Endodermal cell (in vitro differentiated cells): ENCODE measurements at regions not wholly inside any gene's neighbourhood (a gene's known extent, or its start where the extent isn't known, plus 50 kb on each side); places are given as distances from the start of the nearest gene placed in this dataset.

Experiments used
- DNase-seq: peaks from one replicate; pipeline ENCODE4 v3.0.0-alpha.2; 2017
- H3K27ac ChIP-seq: 2 replicates; pipeline ENCODE4 v1.5.1; 2013; ENCODE audit warnings: mild to moderate bottlenecking, low read depth, low read length, moderate library complexity
- H3K27me3 ChIP-seq: 2 replicates; pipeline ENCODE4 v1.6.1; 2013; ENCODE audit warnings: mild to moderate bottlenecking, low read length, moderate library complexity; ENCODE audit not compliant: insufficient read depth, control insufficient read depth, poor library complexity, severe bottlenecking
- H3K36me3 ChIP-seq: 2 replicates; pipeline ENCODE4 v1.7.0; 2013; ENCODE audit warnings: mild to moderate bottlenecking, low read length, moderate library complexity; ENCODE audit not compliant: control insufficient read depth, insufficient read depth
- H3K4me1 ChIP-seq: one replicate; pipeline ENCODE4 v1.7.0; 2013; ENCODE audit warnings: low read length; ENCODE audit not compliant: control insufficient read depth, insufficient read depth
- H3K4me3 ChIP-seq: 2 replicates; pipeline ENCODE4 v1.5.1; 2013; ENCODE audit warnings: mild to moderate bottlenecking, low read length, moderate library complexity
- H3K9ac ChIP-seq: 2 replicates; pipeline ENCODE4 v1.6.1; 2013; ENCODE audit warnings: mild to moderate bottlenecking, low read length, moderate library complexity; ENCODE audit not compliant: poor library complexity, severe bottlenecking; ENCODE audit errors: extremely low read depth
- H3K9me3 ChIP-seq: 2 replicates; pipeline ENCODE4 v1.6.1; 2013; ENCODE audit warnings: mild to moderate bottlenecking, low read length, moderate library complexity; ENCODE audit not compliant: control insufficient read depth
- H3K27ac Mint-ChIP-seq: 2 replicates; pipeline ENCODE4 v1.8.0; 2020; ENCODE audit warnings: mixed read lengths
- H3K27me3 Mint-ChIP-seq: 2 replicates; pipeline ENCODE4 v1.8.0; 2021; ENCODE audit warnings: mild to moderate bottlenecking, mixed read lengths; ENCODE audit not compliant: insufficient read depth
- H3K36me3 Mint-ChIP-seq: 2 replicates; pipeline ENCODE4 v1.8.0; 2020; ENCODE audit warnings: low read depth, mixed read lengths
- H3K4me1 Mint-ChIP-seq: 2 replicates; pipeline ENCODE4 v1.8.0; 2020; ENCODE audit warnings: mixed read lengths
- H3K4me3 Mint-ChIP-seq: 2 replicates; pipeline ENCODE4 v1.8.0; 2020; ENCODE audit warnings: mild to moderate bottlenecking, moderate library complexity, mixed read lengths
- H3K9me3 Mint-ChIP-seq: 2 replicates; pipeline ENCODE4 v1.8.0; 2020; ENCODE audit warnings: mild to moderate bottlenecking, mixed read lengths
- WGBS, 2 experiments: methylation state at CpG; one replicate each; pipeline versions ENCODE4 v1.1.5 to v1.1.7; 2013; ENCODE audit warnings: missing lambda C conversion rate in 2 of 2, mixed read lengths in 1 of 2; ENCODE audit not compliant: insufficient coverage in 1 of 2, insufficient read length in 1 of 2; 5-methylcytosine and 5-hydroxymethylcytosine counted together
- TF ChIP-seq, protein P1 (sequence below): fragments of 200-600 bp; sonication (generic); conservative IDR thresholded peaks from 2 replicates; pipeline ENCODE4 v1.5.0; 2021; ENCODE audit warnings: antibody characterized with exemption, mild to moderate bottlenecking

DNA sequence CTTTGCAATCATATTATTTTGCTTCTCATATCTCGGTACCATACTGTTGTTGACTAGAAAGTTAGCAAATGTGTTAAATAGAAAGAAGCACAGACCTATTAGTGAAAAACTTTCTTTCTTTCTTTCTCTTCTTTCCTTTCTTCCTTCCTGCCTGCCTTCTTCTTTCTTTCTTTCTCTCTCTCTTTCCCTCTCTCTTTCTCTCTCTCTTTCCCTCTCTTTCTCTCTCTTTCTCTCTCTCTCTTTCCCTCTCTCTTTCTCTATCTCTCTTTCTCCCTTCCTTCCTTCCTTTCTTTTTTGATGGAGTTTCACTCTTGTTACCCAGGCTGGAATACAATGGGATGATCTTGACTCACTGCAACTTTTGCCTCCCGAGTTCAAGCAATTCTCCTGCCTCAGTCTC is 1160.6 kb downstream of the GATA3 start:
- H3K4me3 Mint-ChIP-seq = no peak overlapping the region
- H3K27ac ChIP-seq = no peak overlapping the region
- WGBS, 2 experiments = 88 to 100% methylated on average over 1 to 2 of the region's 2 CpGs

DNA sequence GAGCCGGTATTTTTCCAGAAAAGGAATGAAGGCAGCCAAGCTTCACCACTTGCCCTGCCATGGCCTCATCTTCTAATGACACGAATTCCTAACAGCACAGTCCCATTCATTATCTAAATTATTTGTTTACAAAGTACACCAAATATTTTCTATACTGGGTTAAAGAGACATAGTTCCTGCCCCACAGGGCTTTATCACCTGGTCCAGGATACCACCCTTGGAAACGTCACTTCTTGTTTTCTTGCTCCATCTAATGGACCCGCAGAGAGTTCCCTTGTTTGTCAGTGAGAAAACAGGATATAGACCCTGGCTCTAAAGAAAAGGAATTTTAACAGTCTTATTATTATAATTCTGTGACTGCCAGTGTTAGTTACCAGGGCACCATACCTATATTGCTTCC is 1165.4 kb downstream of the GATA3 start:
- Histone ChIP-seq H3K27ac (no peak overlapping the region), H3K4me1 (no peaks in the 10 kb centered on the region), H3K9me3 (no peaks in the 10 kb centered on the region), H3K36me3 (no peaks in the 10 kb centered on the region), H3K27me3 (no peaks in the 10 kb centered on the region), H3K4me3 (no peak overlapping the region), H3K9ac (no peak overlapping the region)
- H3K4me3 Mint-ChIP-seq = no peak overlapping the region
- H3K4me1 Mint-ChIP-seq = no peaks in the 10 kb centered on the region
- H3K9me3 Mint-ChIP-seq = no peaks in the 10 kb centered on the region
- H3K27ac Mint-ChIP-seq = no peak overlapping the region
- WGBS, 2 experiments = 75 to 100% methylated on average over 1 to 4 of the region's 4 CpGs
- TF ChIP-seq, protein P1, sequence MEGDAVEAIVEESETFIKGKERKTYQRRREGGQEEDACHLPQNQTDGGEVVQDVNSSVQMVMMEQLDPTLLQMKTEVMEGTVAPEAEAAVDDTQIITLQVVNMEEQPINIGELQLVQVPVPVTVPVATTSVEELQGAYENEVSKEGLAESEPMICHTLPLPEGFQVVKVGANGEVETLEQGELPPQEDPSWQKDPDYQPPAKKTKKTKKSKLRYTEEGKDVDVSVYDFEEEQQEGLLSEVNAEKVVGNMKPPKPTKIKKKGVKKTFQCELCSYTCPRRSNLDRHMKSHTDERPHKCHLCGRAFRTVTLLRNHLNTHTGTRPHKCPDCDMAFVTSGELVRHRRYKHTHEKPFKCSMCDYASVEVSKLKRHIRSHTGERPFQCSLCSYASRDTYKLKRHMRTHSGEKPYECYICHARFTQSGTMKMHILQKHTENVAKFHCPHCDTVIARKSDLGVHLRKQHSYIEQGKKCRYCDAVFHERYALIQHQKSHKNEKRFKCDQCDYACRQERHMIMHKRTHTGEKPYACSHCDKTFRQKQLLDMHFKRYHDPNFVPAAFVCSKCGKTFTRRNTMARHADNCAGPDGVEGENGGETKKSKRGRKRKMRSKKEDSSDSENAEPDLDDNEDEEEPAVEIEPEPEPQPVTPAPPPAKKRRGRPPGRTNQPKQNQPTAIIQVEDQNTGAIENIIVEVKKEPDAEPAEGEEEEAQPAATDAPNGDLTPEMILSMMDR = no peak
- H3K27me3 Mint-ChIP-seq = peaks cover 9% of the 10 kb centered on the region
- no peak for DNase-seq
- no peaks in the 10 kb centered on the region for H3K36me3 Mint-ChIP-seq

More for the DNA sequence above, 1160.6 kb downstream of the GATA3 start:
- Histone ChIP-seq H3K27me3 (no peaks in the 10 kb centered on the region), H3K9ac (no peak overlapping the region), H3K9me3 (no peaks in the 10 kb centered on the region), H3K4me1 (no peaks in the 10 kb centered on the region), H3K36me3 (no peaks in the 10 kb centered on the region), H3K4me3 (no peak overlapping the region)
- TF ChIP-seq, protein P1 = no peak
- no peaks in the 10 kb centered on the region for H3K36me3 Mint-ChIP-seq
- no peak for DNase-seq
- H3K4me1 Mint-ChIP-seq = no peaks in the 10 kb centered on the region
- H3K9me3 Mint-ChIP-seq = no peaks in the 10 kb centered on the region
- no peak overlapping the region for H3K27ac Mint-ChIP-seq
- peaks cover 21% of the 10 kb centered on the region for H3K27me3 Mint-ChIP-seq

DNA sequence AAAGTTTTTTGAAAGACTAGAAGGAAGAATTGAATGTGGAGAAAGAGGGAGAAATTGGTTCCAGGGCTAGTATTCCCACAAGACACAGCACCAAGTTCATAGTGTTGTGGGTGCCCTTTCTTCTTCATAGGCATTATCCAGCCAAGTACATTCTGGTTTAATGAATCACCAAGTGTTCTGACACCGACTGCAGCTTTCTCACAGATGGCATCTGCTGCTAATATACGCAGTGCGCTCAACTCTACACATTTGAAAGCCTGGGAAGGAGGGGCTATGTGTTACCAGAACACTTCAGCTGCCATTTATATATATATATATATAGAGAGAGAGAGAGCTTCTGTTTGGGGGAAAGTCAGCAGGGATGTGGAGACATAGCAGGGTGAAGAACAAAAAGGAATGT is 1168.4 kb downstream of the GATA3 start:
- H3K4me3 ChIP-seq = no peak overlapping the region
- WGBS, 2 experiments = 89% methylated on average over 3 of the region's 3 CpGs; no CpG with 5 or more reads in 1 of the 2 experiments
- no peak overlapping the region for H3K27ac Mint-ChIP-seq
- H3K9me3 ChIP-seq = no peaks in the 10 kb centered on the region
- H3K27me3 ChIP-seq = no peaks in the 10 kb centered on the region
- H3K27ac ChIP-seq = no peak overlapping the region
- H3K4me1 Mint-ChIP-seq = no peaks in the 10 kb centered on the region
- H3K9me3 Mint-ChIP-seq = no peaks in the 10 kb centered on the region
- TF ChIP-seq, protein P1 = no peak
- no peaks in the 10 kb centered on the region for H3K27me3 Mint-ChIP-seq
- H3K36me3 Mint-ChIP-seq = no peaks in the 10 kb centered on the region
- H3K36me3 ChIP-seq = no peaks in the 10 kb centered on the region
- no peak overlapping the region for H3K9ac ChIP-seq
- H3K4me3 Mint-ChIP-seq = no peak overlapping the region
- DNase-seq = no peak
- H3K4me1 ChIP-seq = no peaks in the 10 kb centered on the region
